Esophagus mucosa (tissue), 1 donor: ENCODE measurements at regions not wholly inside any gene's neighbourhood (a gene's known extent, or its start where the extent isn't known, plus 50 kb on each side); places are given as distances from the start of the nearest gene placed in this dataset.

Source experiments
- ATAC-seq: fragments of 200-7000 bp; cut with Tn5 transposase; one replicate; pipeline ENCODE4 v1.9.1; 2020
- donor health status: DM: yes; HTN: yes; CAD: no.

DNA sequence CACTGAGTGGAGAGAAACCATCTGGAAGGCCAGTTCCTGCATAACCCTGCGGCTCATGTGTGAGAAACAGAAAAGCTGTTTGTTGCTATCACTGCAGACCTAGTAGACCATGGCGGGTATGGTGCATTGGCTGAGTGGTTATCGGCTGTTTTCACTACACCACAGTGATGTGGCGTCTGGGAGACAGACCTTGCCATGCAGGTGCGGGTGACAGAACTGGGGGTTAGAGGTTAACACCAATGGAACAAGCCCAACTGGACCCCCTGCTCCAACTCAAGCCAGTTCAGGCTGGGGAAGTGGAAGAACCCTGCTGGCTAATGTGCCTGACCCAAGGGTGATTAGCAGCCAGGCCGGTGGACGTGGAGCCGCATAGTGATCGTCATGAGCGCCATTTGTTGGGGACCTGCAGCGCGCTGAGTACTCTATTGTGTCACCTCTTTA, 91.9 kb downstream of the IRF8 start:
- peak; percentile 13 for ATAC-seq

- ATAC-seq: no peak
Observed at GRCh38 chr16:85991425-85991824, 92.5 kb downstream of the IRF8 start.

DNA sequence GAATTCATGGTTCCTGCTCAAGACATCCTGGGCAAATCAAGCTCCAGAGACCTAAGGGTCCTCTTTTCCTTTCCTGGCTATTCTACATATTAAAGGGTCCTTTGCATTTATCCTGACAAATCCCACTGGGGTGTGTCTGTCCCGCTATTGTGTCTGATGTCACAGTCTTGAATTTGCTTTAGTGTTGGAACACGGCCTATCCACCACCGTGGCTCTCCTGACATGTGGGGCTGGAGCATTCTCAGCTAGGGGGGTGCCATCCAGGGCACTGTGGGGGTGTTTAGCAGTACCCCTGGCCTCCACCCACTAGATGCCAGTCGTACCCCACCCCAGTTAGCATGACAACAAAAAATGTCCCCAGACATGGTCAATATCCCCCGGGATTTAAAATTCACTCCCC, 92.9 kb downstream of the IRF8 start:
- ATAC-seq: no peak

- ATAC-seq: no peak
Observed at GRCh38 chr16:85992359-85992758, 93.4 kb downstream of the IRF8 start.

DNA sequence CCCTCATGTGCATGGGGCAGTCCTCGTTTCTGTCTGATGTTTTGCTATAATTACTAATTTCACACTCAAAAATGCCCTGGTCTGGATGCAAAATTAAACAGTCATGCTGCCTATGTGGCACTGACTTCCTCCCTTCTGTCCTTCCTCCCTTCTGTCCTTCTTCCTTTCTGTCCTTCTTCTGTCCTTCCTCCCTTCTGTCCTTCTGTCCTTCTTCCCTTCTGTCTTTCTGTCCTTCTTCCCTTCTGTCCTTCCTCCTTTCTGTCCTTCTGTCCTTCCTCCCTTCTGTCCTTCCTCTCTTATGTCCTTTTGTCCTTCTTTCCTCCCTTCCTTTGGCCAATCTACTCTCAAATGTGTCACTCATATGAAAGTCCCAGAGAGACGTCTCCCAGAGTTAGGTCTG, 93.8 kb downstream of the IRF8 start:
- ATAC-seq: no peak

DNA sequence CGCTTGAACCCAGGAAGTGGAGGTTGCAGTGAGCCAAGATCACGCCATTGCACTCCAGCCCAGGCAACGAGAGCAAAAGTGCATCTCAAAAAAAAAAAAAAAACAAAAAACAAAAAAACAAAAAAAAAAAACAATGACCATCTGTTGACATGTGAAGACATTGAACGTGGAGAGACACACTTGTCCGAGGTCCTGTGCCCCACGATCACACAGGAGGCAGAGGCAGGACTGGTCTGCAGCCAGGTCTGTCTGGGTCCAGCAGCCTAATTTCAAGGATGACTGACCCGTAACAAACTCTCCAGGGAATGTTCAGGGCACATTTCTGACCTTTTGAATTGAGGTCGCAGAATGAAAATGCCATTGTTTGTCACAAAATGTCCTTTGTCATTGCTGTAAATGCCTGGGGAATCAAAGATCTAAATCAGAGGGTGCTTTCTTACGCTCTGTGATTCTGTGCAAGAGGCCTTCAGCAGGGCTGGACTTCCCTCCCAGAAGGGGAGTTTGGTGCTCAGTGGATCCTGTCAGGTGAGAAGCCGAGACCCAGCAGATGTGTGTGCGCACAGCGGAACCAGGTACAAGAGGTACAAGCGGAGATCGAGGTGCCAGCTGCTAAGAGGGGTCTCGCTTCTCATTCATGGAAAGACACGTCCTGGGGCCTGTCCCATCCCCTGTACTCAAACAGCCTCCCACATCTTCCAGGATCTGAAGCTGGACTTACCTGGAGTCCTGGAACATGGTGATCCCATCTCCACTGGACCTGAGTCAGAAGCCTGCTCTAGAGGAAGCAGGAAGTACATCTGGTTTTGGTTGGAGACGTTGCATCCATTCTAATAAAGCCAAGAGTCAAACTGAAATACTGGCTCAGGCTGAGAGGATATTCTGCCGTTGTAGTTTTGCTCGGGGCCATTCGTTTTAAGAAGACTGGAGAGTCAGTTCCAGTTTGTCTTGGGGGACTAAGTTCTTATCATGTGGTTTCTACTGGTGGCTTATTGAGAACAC, 95.8 kb downstream of the IRF8 start:
- ATAC-seq: peak; percentile 14

DNA sequence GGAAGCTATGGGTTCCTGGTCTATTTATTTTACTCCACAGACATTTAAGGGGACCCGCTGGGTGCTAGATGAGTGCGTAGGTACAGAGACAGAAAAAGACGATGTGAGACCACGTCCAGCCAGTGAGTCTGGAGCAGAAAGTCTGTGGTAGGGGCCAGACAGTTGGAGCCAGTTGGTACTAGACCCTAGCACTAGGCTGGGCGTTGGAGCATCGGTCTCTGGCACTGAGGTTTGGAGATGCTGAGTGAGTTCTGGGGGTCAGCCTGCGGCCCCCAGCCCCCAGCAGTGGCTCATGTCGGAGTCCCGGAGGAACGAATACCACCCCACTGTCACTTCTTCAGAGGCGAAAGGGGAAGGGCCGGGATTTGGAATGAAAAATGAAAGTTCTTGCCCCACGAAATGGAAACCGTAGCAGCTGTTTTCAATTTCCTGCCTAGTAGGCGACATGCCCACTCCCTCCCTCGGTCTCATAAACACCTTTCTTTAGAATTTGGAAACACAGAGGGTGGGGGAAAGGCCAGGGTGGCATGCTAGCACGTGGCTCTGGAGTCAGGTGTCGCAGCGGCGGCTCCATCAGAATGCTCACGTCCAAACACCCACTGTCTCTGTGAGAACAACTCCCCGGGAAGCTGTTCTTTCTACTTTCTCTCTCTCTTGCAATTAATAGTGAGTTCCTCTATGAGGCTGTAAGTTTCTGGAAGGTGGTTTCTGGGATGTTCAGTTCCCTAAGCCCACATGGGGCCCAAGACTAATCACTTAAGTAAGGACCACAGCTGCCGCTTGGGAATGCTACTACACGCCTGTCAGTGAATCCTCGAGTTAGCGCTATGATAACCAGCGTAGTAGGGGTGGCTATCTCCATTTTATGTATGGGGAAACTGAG, 96.8 kb downstream of the IRF8 start:
- ATAC-seq: no peak

GRCh38 chr16:85996843-85997242, 97.9 kb downstream of the IRF8 start:
- ATAC-seq: no peak

DNA sequence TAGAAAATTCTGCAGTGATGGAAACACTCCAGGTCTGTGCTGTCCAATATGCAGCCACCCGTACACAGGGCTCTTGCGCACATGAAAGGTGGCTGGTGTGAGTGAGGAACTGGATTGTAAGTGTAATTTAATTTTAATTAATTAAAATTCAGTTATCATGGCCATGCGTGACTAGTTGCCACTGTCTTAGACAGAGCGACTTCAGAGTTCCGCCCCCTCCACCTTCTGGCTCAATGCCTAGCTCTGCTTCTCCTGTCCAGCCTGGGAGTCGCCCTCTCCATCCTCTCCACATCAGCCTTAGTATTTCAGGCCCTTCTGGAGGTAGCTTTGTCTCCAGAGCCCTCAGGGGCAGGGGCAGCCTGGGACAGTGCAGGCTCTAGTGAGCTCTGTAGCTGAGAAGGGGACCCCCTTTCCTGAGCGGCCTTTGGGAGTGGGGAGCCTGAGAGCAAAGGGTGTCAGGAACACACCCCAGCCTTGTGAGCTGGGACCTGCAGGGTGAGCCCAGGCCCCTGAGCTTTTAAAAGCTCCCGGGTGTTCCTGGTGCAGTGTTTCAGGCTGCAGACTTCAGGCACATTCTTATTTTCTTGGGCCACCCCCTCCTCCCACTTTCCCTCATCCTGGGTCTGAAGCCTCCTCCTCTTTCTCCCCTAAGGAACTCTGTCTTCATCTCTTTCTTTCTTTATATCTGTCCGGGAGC, 99.4 kb downstream of the IRF8 start:
- ATAC-seq: no peak

GRCh38 chr16:85998868-85999729, 100.1 kb downstream of the IRF8 start:
- no peak for ATAC-seq

DNA sequence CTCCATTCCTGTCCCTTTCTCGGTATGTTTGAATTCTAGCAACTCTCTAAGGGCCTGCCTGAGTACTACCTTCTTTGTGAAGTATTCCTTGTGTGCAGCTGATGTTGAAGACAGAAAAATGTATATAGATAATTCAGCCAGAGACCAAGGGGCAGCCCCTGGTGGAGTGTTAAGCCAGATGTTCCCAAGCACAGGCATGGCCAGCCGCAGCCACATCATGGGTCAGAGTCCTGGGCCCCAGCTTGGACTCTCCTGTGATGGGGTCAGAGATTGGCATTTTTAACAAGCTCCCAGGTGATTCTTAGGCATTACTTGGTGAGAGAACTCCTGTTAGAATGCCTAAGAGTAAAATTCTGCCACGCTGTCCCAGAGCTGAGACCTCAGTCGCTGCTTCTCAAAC, 100.8 kb downstream of the IRF8 start:
- ATAC-seq: no peak

DNA sequence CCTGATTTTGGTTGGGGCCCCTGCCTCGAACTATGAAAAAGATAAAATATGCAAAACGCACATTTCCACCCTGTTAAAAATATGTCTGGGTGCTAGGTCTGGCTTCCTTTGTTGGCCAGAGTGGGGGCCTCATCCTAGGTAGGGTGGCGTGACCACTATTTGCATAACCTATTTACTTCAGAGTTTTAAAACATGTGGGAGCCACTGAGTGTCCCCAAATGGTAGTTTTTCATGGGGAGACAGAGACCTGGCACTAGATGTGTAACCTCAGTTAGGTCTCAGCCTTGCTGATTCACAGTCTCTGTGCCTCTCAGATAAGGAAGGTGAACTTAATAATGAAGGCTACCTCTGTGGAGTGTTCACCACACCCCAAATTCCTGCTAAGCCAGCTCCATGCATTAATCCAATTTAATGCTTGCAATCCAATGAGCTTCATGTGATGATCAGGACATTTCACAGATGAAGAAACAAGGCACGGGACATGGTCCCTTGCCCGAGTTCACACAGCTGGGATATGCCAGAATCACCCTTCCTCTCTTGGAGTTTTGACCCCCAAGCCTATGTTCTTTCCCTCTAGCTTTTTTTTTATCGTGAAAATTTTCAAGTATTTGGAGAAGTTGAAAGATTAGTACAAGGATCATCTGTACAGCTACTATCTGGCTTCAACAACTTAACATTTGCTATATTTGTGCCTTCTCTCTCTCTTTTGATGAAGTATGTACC, 103.4 kb downstream of the IRF8 start:
- peak; percentile 83 for ATAC-seq

GRCh38 chr16:86007524-86007923, 108.6 kb downstream of the IRF8 start:
- ATAC-seq: no peak

DNA sequence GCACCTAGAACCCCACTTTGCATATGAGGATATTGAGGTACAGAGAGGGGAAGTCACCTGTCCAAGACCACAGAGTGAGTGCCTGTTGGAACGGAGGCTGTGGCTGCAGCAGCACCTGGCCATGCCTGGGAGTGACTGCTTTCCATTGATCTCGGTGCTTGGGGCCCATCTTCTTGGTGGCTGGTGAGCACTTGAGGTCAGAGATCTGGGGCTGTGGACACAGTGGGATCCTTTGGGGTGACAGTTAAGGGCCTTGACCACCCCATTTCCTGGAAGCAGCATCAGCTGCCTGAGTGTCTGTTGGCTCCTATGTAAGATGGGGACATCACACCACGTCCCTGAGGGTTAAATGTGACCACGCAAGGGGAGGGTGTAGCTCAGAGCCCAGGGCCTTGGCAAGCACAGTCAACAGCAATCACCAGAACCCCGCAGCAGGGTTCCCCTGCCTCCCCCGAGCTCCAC, 111.7 kb downstream of the IRF8 start:
- peak; percentile 46 for ATAC-seq

- ATAC-seq: no peak
Observed at GRCh38 chr16:86011532-86011931, 112.6 kb downstream of the IRF8 start.

DNA sequence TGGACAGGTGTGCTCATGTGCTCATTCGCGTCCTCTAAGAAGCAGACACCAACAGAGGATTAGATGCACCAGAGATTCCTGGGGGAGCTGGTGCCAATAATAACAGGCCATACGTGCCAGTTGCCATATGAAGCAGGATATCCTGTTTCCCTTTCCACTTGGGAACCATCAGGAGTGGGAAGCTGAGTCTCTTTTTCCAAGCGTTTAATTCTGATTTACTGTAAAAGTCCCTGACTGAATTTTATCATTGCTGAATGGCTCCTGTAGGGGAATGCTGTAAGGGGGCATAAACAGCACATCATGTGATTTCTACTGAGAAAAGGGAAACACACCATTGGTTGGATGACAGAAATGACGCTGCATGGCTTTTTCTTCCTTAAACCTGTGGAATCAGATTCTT, 113.3 kb downstream of the IRF8 start:
- ATAC-seq: no peak

DNA sequence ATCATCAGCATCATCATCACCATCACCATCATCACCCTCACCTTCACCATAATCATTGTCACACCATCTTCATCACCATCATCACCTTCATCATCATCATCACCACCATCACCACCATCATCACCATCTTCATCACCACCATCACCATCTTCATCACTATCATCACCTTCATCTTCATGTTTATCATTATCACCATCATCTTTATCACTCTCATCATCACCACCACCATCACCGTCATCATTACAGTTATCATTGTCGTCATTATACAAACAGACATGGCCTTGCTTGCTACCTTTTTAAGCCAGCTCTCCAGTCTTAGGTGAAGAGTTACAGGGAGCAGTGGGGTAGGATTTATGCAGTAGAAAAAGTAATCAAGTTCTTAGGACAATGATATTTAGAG, 114.9 kb downstream of the IRF8 start:
- no peak for ATAC-seq

- ATAC-seq: no peak
Observed at GRCh38 chr16:86015606-86016005, 116.6 kb downstream of the IRF8 start.

- peak; percentile 66 for ATAC-seq
Observed at GRCh38 chr16:86016201-86016965, 117.4 kb downstream of the IRF8 start.

DNA sequence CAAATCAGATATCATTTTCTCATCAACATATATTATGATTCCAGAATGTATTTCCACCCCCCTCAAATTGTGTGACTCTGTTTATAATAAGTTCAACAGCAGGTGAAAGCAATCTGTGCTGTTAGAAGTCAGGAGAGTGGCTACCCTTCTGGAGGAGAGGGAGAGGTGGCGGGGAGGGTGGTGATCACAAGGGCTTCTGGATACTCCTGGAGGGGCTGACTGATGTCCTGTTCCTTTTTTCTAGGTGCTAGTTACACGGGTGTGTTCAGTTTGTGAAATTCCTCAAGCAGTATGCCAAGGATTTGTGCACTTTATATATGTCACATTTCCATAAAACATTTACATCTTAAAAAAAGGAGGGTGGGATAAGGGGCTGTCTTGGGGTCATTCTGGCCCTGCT, 119.1 kb downstream of the IRF8 start:
- ATAC-seq: no peak
